Gastroesophageal sphincter (tissue), 4 donors: ENCODE measurements at regions not wholly inside any gene's neighbourhood (a gene's known extent, or its start where the extent isn't known, plus 50 kb on each side); places are given as distances from the start of the nearest gene placed in this dataset.
"Not testable (repeated sequence)": the region's sequence is repeated elsewhere in the genome, so short reads cannot be mapped to it uniquely, and the experiment has no call there.

ENCODE experiments used
- ATAC-seq: fragments of 150-250 bp; one replicate; pipeline ENCODE4 v1.9.1; 2016; ENCODE audit warnings: mild to moderate bottlenecking, moderate library complexity
- H3K27ac ChIP-seq, 4 donors: fragments of 200-600 bp; sonication (generic) in 3 of 4; 1 replicate in 3 of 4; 2 replicates in 1 of 4; pipeline ENCODE4 v1.5.1; 2016 to 2019
- H3K27me3 ChIP-seq: fragments of 200-600 bp; sonication (generic); one replicate; pipeline ENCODE4 v1.5.1; 2019
- H3K36me3 ChIP-seq, 2 donors: fragments of 200-600 bp; sonication (generic); one replicate each; pipeline ENCODE4 v1.5.1; 2019; ENCODE audit warnings: control low read depth in 1 of 2
- H3K4me1 ChIP-seq, 3 donors: fragments of 200-600 bp; sonication (generic); 1 replicate in 2 of 3; 2 replicates in 1 of 3; pipeline ENCODE4 v1.5.1; 2016 to 2019; ENCODE audit warnings: control low read depth in 2 of 3
- H3K4me3 ChIP-seq, 2 donors: fragments of 200-600 bp; sonication (generic); one replicate each; pipeline ENCODE4 v1.5.1; 2019; ENCODE audit warnings: mild to moderate bottlenecking in 1 of 2, moderate library complexity in 1 of 2
- H3K9me3 ChIP-seq, 3 donors: fragments of 200-600 bp; sonication (generic); one replicate each; pipeline ENCODE4 v1.5.1; 2017 to 2019; ENCODE audit warnings: control low read depth in 2 of 3
- EP300 ChIP-seq: sonication (generic); formaldehyde crosslinking; IDR thresholded peaks from one replicate; pipeline ENCODE4 v1.6.1; 2017; ENCODE audit warnings: antibody characterized with exemption, mild to moderate bottlenecking
- POLR2A ChIP-seq, 2 donors: fragments of 450-650 bp; IDR thresholded peaks; one replicate each; pipeline ENCODE4 v1.6.1; 2017; ENCODE audit warnings: antibody characterized with exemption in 2 of 2, mild to moderate bottlenecking in 2 of 2, moderate library complexity in 1 of 2
- POLR2AphosphoS5 ChIP-seq: sonication (generic); formaldehyde crosslinking; IDR thresholded peaks from one replicate; pipeline ENCODE4 v1.6.1; 2017; ENCODE audit warnings: antibody characterized with exemption
- WGBS, 2 donors: methylation state at CpG; one replicate each; pipeline ENCODE4 v1.1.5; 2018; ENCODE audit warnings: low coverage in 1 of 2; 5-methylcytosine and 5-hydroxymethylcytosine counted together
- TF ChIP-seq, protein P1 (sequence below), 4 experiments: fragments of 200-600 bp in 2 of 4; fragments of 450-650 bp in 2 of 4; sonication (generic) in 1 of 4; IDR thresholded peaks; one replicate each; pipeline ENCODE4 v1.5.1; 2017 to 2019; ENCODE audit warnings: antibody characterized with exemption in 4 of 4, mild to moderate bottlenecking in 2 of 4, moderate library complexity in 2 of 4

DNA sequence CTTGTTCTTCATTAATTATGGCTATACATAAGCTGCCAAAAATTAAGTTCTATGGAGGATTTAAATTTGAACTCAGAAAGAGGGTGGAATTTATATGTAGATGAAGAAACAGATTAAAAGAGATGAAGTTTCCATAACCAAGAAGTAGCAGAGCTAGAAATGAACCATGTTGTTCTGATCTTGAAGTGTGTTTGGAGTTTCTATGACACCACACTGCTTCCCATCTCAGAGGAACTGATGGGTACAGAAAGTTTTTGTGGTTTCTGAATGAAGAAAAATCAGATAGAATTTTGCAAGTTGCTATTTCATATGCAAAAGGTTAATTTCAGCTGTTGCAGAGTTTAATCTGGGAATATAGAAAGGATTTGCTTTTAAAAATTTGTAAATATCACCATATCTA, 710.3 kb downstream of the PDCD6IP start:
- Histone ChIP-seq H3K27me3 (no peaks in the 10 kb centered on the region), H3K4me3 (no peak overlapping the region), H3K4me1 (no peaks in the 10 kb centered on the region), H3K9me3 (no peaks in the 10 kb centered on the region), H3K36me3 (no peaks in the 10 kb centered on the region), H3K27ac (no peak overlapping the region)
- no peak for ATAC-seq
- TF ChIP-seq, protein P1, sequence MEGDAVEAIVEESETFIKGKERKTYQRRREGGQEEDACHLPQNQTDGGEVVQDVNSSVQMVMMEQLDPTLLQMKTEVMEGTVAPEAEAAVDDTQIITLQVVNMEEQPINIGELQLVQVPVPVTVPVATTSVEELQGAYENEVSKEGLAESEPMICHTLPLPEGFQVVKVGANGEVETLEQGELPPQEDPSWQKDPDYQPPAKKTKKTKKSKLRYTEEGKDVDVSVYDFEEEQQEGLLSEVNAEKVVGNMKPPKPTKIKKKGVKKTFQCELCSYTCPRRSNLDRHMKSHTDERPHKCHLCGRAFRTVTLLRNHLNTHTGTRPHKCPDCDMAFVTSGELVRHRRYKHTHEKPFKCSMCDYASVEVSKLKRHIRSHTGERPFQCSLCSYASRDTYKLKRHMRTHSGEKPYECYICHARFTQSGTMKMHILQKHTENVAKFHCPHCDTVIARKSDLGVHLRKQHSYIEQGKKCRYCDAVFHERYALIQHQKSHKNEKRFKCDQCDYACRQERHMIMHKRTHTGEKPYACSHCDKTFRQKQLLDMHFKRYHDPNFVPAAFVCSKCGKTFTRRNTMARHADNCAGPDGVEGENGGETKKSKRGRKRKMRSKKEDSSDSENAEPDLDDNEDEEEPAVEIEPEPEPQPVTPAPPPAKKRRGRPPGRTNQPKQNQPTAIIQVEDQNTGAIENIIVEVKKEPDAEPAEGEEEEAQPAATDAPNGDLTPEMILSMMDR (IDR thresholded peaks at IDR 0.05): no peak
- TF ChIP-seq POLR2A (IDR thresholded peaks at IDR 0.05) (no peak), POLR2AphosphoS5 (no peak), EP300 (no peak)

DNA sequence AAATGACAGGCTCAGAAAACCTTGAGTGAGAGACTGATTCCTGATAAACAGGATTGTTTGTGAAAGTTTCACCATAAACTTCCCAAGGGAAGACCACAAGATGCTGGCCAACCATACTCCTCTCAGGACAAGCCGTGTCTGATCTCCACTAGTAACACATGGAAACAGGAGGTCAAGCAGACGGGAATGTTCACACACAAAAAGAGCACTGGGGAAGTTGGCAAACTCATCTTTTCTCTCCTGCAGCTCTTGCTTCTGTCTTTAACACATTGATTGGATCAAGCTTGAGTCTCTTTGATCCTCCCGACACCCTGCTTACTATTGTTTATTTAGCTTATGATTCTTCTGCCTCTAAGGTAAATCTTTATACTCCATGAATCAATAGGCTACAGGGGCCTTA, 713.5 kb downstream of the PDCD6IP start:
- no peak for ATAC-seq
- Histone ChIP-seq H3K4me3 (no peak overlapping the region), H3K9me3 (no peaks in the 10 kb centered on the region), H3K4me1 (no peaks in the 10 kb centered on the region), H3K36me3 (no peaks in the 10 kb centered on the region), H3K27me3 (no peaks in the 10 kb centered on the region), H3K27ac (no peak overlapping the region)
- WGBS, 2 donors: 45 to 47% methylated on average over 3 of the region's 3 CpGs
- TF ChIP-seq, protein P1 (IDR thresholded peaks at IDR 0.05): no peak
- TF ChIP-seq POLR2AphosphoS5 (no peak), EP300 (no peak), POLR2A (IDR thresholded peaks at IDR 0.05) (no peak)

DNA sequence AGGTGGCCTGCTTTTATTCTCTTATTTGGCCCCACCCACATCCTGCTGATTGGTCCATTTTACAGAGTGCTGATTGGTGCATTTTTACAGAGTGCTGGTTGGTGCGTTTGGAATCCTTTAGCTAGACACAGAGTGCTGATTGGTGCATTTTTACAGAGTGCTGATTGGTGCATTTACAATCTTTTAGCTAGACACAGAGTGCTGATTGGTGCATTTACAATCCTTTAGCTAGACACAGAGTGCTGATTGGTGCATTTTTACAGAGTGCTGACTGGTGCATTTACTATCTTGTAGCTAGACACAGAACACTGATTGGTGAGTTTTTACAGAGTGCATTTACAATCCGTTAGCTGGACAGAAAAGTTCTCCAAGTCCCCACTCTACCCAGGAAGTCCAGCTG, 720.6 kb downstream of the PDCD6IP start:
- not testable (repeated sequence) for H3K27ac ChIP-seq, H3K27me3 ChIP-seq, H3K4me1 ChIP-seq, H3K4me3 ChIP-seq, H3K36me3 ChIP-seq, ATAC-seq
- H3K9me3 ChIP-seq: peaks cover 0 to 29% (median 0%) of the 10 kb centered on the region in 3 donors
- WGBS, 2 donors: 78 to 88% methylated on average over 1 of the region's 2 CpGs

DNA sequence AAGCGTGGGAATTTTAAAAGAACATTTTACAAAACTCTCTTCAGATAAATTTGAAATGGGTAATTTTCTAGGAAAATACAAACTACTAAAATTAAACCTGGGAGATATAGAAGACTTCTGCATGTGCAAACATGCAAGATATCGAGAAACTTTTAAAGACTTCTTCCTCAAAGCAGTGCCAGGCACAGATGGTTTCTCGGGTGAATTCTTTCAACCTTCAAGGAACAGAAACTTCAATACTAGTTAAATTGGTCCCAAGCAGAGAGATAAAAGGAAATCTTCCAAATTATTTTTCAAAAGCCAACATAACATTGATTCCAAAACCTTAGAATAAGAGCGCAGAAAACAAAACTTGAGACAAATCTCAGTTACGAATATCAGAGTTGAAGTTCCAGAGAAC, 732.7 kb downstream of the PDCD6IP start:
- H3K4me1 ChIP-seq: no peaks in the 10 kb centered on the region
- no peaks in the 10 kb centered on the region for H3K36me3 ChIP-seq
- TF ChIP-seq POLR2A (IDR thresholded peaks at IDR 0.05) (no peak), EP300 (no peak), POLR2AphosphoS5 (no peak)
- TF ChIP-seq, protein P1 (IDR thresholded peaks at IDR 0.05): no peak
- no peaks in the 10 kb centered on the region for H3K27me3 ChIP-seq
- 87 to 92% methylated on average over 5 of the region's 5 CpGs for WGBS, 2 donors
- H3K27ac ChIP-seq: no peak overlapping the region
- no peak overlapping the region for H3K4me3 ChIP-seq
- H3K9me3 ChIP-seq: no peaks in the 10 kb centered on the region
- ATAC-seq: no peak

DNA sequence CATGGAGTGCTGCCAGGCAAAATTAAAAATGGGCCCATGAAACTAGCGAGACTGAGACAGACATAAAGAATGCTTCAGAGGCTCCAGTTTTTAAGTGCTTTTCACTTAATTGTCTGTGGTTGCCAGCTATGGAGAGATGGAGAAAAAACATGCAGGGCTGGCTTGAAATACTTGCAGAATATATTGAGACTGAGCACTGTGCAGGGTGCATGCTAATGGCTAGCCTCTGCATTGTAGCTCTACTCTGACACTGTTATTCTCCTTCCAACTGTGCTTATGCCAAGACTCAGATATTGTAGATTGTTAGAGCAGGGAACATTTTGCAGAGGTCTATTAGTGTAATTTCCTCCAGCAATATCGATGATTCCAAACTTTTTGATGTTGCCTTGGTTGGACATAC, 735.0 kb downstream of the PDCD6IP start:
- no peak overlapping the region for H3K4me3 ChIP-seq
- no peaks in the 10 kb centered on the region for H3K9me3 ChIP-seq
- H3K4me1 ChIP-seq: no peaks in the 10 kb centered on the region
- 27 to 37% methylated on average over 2 of the region's 2 CpGs for WGBS, 2 donors
- H3K36me3 ChIP-seq: no peaks in the 10 kb centered on the region
- H3K27ac ChIP-seq: no peak overlapping the region
- H3K27me3 ChIP-seq: no peaks in the 10 kb centered on the region
- TF ChIP-seq EP300 (no peak), POLR2AphosphoS5 (no peak), POLR2A (IDR thresholded peaks at IDR 0.05) (no peak)
- TF ChIP-seq, protein P1 (IDR thresholded peaks at IDR 0.05): no peak
- ATAC-seq: no peak

DNA sequence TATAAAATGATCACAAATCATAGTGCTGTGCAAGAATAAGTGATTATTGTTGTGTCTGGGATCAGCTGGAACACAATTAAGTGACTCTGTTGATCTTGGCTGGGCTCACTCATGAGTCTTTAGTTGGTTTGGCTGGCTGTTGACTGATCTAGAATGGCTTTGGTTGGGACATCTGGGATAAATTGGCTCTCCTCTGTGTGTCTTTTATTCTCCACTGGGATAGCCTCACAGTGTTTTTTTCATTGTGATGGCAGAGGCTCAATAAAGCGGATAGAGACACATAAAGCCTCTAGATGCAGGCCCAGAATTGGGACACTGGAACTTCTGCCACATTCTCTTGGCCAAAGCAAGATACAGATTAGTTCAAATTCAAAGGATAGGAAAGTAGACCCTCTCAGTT, 735.6 kb downstream of the PDCD6IP start:
- Histone ChIP-seq H3K27ac (no peak overlapping the region), H3K4me1 (no peaks in the 10 kb centered on the region), H3K4me3 (no peak overlapping the region), H3K9me3 (no peaks in the 10 kb centered on the region), H3K27me3 (no peaks in the 10 kb centered on the region), H3K36me3 (no peaks in the 10 kb centered on the region)
- WGBS, 2 donors: 67% methylated on average over 1 of the region's 1 CpG; no CpG with 5 or more reads in 1 of the 2 donors
- no peak for ATAC-seq
- TF ChIP-seq, protein P1 (IDR thresholded peaks at IDR 0.05): no peak
- TF ChIP-seq EP300: no peak
- TF ChIP-seq POLR2A (IDR thresholded peaks at IDR 0.05): no peak
- TF ChIP-seq POLR2AphosphoS5: no peak
